NCI-H1436 treated with DMSO at 0.1 percent for 48 hours (cell line): ENCODE measurements at regions not wholly inside any gene's neighbourhood (a gene's known extent, or its start where the extent isn't known, plus 50 kb on each side); places are given as distances from the start of the nearest gene placed in this dataset.

ENCODE experiments used
- DNase-seq: peaks from one replicate; lab custom pipeline; 2025; lab: John Stamatoyannopoulos, UW

DNA sequence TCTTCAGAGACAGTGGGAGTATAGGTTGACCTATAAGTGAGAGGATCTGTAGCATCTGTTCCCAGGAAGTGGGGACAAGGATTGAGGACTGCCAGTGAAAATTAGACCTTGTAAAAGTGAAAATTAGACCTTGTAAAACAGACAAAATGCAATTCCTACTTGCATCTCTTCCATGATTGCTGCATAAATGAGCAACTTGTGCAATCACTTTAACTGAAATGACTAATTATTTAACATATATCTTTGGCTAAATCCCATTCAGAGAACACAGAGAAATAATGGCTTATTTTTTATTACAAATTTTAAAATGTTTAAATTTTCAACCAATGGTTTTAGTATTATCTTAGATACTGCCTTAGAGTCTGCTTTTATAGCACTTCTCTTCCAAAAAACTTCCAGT is 67.2 kb upstream of the NABP1 start:
- DNase-seq = no peak

- no peak for DNase-seq
Observed at GRCh38 chr2:191611614-191612013, 66.3 kb upstream of the NABP1 start.

DNA sequence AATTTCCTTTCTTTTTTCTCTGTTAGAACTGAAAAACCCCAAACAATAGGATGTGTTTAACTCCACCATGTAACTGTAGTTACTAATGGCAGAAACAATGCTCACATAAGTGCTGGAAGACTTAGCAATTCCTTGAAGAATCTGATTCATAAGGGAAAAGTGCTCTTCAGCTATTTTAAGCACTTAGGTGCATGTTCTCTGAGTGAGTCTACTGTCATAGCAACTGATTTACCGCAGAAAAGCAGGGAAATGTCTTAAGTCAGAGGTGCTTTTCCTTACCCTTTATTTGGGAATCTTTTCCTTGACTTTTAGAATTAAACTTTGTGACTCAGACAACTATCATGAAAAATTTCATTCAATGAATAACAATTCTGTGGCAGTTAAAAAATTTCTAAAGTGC is 65.4 kb upstream of the NABP1 start:
- no peak for DNase-seq

DNA sequence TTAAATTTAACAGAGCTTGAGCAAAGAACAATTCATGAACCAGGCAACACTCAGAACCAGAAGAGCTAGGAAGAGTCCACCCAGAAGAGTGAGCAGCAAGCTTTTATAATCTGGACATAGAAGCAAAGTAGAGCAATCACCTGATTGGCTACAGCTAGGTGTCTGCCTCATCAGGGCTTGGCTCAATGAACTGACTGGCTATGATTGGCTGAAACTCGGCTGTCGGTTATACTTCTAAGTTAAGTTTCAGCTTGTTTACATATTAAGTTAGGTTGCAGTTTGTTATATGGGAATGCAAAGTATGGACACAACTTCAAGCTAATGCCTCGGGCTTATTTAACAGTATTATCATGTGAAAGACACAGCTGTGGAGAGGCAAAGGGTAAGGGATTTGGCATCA is 63.2 kb upstream of the NABP1 start:
- DNase-seq = no peak

- DNase-seq = no peak
Observed at GRCh38 chr2:191615596-191615995, 62.3 kb upstream of the NABP1 start.

DNA sequence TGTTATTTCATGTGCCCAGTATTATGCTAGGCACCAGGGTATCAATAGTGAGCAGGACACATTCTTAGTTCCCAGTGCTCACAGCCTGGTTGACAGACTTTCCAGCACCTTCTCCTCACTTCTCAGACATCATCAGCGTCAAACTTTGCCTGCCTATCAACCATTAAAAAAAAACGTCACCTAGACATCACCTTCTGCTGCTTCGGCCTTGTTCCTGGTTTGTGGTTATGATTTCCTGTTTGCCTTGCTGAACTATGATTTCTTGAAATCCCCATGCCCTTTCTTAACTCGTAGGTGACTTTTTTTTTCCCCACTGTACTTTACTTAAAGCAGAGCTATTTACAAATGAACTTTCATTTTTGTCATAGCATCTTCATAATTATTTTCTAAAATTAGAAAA is 60.4 kb upstream of the NABP1 start:
- no peak for DNase-seq

DNA sequence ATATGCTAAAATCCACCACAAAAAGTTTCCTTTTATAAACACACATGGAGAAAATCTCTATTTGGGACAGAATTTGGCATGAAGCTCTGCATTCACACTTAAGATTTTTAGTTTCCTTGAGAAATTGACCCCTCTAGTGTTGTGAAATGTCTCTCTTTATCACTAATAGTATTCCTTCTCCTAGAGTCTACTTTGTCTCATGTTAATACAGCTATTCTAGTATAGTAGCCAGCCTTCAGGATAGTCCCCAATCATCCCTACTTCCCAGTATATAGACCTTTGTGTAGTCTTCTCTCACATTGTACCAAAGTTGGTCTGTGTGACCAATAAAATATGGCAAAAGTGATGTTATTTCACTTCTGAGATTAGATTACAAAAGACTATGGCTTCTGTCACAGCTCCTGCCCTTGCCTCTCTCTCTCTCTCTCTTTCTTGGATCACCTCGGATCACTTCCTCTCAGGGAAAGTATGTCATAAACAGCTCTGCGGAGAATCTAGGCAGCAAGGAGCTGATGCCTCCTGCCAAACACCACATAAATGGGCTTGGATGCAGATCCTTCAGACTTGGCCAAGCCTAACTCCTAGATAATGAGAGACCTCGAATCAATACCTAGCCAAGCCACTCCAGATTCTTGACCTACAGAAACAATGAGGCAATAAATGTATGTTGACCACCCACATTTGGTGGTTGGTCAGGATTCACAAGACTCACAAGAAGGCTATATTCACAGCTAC is 59.7 kb upstream of the NABP1 start:
- no peak for DNase-seq

DNA sequence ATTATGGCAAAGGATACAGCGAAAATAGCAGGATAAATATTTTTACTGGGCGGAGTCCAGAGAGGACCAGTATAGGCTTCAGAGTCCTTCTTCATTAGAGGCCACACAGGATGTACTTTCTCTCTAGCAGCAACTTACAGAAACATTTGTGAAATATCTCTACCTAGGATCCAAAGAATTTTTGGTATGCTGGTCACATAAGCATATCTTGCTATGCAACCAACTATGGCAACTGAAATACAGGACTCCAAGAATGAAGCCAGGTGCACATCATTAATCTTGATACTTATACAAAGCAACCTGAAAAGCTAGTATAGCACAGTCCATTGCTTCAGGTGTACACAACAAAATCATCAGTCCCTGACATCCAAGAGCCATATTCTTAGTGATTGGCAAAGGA is 59.1 kb upstream of the NABP1 start:
- DNase-seq = no peak

GRCh38 chr2:191620144-191620543 is 57.8 kb upstream of the NABP1 start:
- DNase-seq = no peak

DNA sequence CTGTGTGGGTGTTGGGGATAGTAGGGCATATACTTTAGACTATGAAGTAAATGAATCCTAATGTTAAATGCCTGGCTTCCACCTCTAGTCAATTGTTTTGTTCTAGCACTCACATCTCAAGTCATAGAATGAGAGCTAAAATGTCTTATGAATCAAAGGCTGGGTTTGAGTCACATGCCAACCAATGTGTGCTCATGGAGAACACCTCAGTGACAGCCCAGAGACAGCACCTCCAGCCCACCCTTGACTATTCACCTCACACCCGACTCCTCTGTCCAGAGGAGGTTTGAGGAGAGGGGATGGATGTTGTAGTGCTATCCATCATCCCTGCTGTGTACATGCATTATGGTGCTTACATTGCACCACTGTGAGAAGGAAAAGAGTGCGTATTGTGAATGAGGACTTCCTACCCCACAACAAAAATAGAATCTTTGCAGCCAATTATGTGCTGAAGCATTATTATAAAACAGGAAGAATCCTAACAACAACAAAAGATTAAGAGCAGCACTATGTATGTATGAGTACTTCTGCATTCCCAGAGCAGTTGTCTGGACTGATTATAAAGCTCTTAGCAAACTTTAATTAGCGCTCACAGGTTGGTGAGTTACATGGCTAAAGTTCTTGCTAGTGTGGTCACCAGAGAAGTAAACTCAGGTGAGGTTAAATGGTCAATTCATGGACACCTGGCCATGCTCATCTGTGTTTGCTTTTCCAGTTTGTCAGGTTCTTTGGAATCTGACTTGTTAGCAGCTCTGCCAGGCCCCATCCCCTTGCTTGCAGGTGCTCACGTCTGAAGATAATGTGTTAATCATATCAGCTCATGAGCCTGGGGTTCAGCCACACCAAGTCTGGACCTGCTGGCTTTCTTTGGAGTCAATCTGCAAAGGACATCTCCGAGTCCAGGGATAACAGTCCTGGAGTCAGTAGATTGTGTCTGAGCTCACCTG is 55.3 kb upstream of the NABP1 start:
- DNase-seq = no peak

GRCh38 chr2:191625016-191625415 is 52.9 kb upstream of the NABP1 start:
- no peak for DNase-seq

DNA sequence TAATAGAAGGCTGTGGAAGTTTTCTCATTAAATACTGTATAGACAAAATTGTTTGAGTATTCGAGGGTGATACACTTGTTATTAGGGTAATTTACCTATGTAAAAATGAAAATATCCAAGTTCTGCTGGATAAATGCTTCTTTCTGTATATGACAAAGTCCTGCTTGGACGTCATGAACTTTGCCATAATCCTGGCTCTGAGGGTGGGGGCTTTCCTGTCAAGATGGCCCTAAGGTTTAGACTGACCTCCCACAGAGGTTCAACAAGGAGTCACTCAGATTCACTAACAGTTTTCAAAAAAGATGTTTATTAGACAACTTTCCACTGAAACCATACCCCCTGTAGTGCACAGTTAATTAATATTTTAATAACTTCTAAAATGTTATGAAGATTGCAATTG is 52.5 kb upstream of the NABP1 start:
- no peak for DNase-seq

DNA sequence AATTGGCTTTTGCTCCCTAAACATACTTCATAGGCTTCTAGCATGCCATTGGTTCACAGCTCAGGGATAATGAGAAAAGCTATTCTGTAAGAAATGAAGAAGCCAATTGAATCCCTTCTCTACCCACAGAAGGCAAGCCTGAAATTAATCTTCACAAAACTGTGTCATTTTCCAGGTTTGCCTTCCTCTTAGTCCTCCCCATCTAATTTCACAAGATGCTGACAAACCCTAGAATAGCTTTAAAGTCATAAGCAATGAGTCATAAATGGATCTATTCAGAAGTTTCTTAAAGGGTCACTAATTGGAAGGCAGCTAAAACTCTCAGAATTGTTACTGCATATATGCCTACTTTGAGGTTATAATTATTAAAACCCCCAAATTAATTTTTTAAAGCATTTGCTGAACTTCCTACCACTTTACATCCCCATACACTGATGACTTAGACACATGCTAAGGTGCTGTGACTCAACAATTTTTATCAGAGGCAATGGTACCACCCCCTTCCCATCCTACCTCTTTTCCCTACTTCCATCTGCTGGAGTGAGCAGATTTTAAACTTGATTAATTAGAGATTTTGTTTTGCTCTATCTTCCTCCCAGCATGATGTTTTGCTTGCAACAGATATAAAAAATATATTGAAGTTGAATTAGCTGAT is 51.3 kb upstream of the NABP1 start:
- DNase-seq = no peak

GRCh38 chr2:191627518-191627917 is 50.4 kb upstream of the NABP1 start:
- DNase-seq = no peak
